Stimulated activated CD4-positive, alpha-beta T cell treated with anti-CD3 and anti-CD28 coated beads, Interleukin-2, amount 100 ng/mL, for 24 hours (primary cell): ENCODE measurements at regions not wholly inside any gene's neighbourhood (a gene's known extent, or its start where the extent isn't known, plus 50 kb on each side); places are given as distances from the start of the nearest gene placed in this dataset.

Source experiments
- DNase-seq, 2 donors: peaks; one replicate each; pipeline ENCODE4 v3.0.0-alpha.2; 2020

GRCh38 chr4:123770884-123771283, 374.3 kb downstream of the SPRY1 start:
- no peak for DNase-seq

GRCh38 chr4:123776267-123776666, 379.7 kb downstream of the SPRY1 start:
- no peak for DNase-seq

- no peak for DNase-seq
Observed at GRCh38 chr4:123777373-123777772, 380.8 kb downstream of the SPRY1 start.

DNA sequence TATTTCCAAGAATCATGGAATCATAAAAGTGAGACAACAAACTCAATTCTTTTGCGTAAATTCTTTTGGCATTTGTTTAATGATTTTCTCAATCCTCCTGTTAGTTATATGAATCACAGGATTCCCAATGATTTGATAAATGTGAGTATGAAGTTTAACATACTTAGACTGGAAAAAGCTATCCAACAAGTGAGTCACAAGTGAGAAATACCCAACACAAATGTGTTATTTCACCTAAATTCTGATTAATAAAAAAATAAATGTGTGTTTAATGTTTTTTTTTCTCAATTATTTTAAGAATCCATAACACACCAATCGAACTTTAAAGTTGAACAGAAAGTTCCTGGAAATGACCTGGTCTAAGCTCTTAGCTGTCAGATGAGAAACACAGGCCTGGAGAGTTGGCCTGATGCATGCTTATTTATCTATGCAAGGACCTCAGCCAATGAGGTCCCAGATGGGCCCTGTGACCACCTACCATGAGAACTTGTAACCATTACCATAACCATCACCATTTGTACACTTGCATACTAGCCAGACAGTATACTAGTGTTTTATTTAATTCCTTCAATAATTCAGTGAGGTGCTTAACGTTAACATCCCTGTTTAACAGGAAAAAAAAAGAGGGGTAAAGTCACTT, 386.7 kb downstream of the SPRY1 start:
- no peak for DNase-seq

GRCh38 chr4:123783921-123784320, 387.3 kb downstream of the SPRY1 start:
- no peak for DNase-seq

- DNase-seq, result no peak
Observed at GRCh38 chr4:123784626-123785025, 388.0 kb downstream of the SPRY1 start.

- no peak for DNase-seq
Observed at GRCh38 chr4:123785538-123785937, 388.9 kb downstream of the SPRY1 start.

DNA sequence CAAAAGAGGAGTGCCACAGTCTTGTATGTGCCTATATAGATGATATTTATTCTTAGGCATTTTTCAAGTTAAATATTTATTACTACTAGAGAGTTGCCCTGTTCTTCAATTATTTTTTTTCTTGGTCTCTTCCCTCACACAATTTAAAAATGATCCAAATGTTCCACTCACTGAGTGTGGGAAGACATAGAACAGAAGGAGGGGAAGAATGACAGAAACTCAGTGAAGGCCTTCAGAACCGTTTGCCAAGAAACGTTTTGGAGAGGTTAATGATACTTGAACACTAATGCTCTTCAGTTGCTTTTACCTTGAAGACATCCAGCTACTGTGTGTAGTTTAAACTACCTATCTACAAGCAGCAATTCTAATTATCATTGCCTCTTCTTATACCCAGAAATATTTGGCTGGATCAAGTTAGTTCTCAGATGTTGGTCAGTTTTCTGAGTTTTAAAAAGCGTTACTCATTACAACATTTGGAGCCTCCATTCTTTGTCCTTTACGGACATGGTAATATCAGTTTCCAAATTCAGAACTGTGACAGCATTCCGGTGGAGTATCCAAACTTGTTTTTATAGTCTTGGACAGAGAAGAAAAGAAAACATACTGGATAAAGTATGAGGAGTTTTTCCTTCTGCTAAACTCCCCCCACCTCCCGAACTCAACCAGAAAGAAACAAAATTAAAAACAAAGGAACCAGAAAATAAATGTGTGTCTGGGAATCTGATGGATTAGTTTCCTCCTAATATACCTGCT, 389.7 kb downstream of the SPRY1 start:
- DNase-seq, result no peak

DNA sequence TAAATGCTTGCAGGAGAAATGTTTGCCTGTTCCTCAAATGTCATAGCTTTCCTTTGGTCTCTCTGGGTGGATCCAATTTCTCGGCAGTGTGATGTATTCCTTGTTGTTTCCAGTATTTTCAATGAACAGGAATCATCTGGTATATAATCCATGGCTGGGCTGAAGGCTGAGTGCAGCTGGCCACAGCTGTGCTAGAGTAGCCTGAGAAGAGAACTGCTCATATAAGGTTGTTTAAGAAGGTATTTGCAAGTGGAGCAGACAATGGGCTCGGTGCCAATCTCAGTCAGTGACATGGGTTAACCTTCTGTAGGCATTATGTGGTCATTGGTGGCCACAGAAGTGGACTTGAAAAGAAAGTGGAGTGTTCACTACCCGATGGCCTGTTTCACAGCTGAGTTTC, 390.3 kb downstream of the SPRY1 start:
- no peak for DNase-seq

DNA sequence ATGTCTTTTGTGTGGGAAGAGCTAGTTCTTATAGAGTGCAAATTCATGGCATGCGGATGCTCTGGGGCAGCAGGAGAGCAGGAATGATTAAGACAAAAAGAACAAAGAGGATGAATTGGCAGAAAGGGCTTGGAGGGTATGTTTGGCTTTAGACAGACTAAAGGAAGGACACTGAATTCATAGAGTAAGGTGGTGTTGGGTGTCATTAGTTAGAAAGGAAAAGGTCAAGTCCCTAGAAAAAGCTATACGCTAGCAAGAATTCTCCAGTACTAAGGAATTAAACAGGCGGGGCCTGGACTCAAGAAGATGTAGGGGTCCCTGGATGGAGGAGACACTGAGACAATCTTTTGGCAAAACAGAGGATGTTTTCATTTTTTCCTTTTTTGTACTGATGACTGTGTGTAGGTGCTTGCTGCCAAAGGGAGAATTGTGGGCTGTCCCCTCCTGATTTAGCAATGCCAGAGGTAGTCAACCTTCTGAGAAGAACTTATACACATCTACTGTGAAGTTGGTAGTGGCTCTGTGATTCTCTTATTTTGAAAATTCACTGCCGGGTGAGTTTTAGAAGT, 391.0 kb downstream of the SPRY1 start:
- no peak for DNase-seq

- DNase-seq, result no peak
Observed at GRCh38 chr4:123788577-123788976, 392.0 kb downstream of the SPRY1 start.

- DNase-seq, result no peak
Observed at GRCh38 chr4:123790681-123791080, 394.1 kb downstream of the SPRY1 start.

DNA sequence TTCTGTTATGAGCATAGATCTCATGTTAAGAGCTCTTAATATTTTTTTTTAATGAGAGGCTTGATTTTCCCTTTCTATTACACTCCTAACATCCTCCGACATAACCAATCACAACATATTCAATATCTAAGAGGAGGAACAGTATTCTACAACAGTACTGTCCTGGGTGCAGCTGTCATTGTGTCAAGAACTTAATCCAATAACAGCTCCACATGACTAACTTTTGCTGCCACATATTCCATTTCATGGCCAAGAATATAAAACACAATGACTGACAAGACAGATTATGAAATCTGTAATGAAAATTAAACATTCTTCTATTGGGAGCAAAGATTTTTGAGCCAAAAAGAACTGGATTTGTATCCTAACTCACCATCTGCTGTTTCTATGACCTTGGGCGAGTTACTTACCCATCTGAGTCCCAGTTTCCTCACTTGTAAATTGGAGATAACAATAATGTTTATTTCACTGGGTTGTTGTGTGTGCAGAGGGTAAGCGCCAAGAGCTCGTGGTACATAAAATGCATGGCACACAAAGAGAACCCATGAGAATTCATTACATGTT, 405.6 kb downstream of the SPRY1 start:
- DNase-seq, result no peak

- no peak for DNase-seq
Observed at GRCh38 chr4:123802933-123803332, 406.3 kb downstream of the SPRY1 start.

DNA sequence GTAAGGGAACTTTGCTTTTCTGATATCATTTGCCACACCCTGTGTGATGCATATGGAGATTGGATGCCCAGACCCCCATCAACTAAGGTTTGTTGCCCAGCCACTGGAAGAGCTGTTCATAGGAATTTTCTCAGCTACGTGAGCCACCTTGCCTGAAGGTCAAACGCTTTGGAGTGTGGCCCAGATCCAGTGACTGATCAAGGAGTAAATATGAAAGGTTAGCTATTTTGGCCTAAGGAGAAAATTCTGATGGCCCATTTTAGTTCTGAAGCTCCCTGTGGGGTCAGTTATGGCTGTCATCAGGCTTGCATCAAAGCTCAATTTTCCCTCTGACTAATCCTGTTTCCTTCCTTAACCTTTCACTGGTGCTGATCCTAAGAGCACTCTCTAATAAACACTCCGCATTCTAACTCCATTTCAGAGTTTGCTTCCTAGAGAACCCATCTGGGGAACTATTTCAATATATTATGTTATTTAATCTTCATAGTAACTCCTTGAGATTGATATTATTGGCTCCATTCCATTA, 407.7 kb downstream of the SPRY1 start:
- no peak for DNase-seq

- no peak for DNase-seq
Observed at GRCh38 chr4:123806056-123806455, 409.5 kb downstream of the SPRY1 start.

- no peak for DNase-seq
Observed at GRCh38 chr4:123807187-123807586, 410.6 kb downstream of the SPRY1 start.

DNA sequence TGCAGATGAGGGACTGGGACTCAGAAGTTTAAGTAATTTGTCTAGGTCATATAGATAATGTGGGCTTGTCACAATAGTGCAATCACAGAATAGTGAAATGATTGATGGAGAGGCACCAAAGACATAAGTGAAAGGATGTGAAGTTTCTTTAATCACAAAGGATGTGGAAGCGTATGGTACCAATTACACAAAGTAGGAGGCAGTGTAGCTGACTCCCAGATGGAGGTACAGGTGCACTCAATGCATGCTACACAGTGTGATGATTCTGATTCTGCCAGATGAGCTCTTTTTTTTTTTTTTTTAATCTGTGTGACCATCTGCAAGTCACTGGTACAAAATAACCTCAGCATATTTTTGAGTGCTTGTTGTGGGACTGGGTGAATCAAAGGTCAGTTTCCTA, 411.3 kb downstream of the SPRY1 start:
- DNase-seq, result no peak

DNA sequence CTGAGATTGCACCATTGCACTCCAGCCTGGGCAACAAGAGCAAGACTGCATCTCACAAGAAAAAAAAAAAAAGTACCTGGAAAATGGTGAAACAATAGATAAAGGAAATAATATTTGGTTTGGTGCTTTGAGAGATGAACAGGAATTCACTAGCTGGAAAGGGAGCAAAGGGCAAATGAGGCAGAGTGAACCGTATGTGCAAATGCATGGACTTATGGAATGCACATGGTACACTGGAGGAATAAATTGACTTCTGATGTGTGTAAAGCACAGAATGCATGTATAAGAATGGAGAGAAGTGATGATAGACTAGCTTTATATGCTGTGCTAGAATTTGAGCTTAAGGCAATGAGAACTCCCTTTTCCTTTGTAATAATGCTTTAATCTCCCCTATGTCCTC, 413.3 kb downstream of the SPRY1 start:
- DNase-seq, result no peak

GRCh38 chr4:123812066-123812390, 415.4 kb downstream of the SPRY1 start:
- DNase-seq, result no peak

GRCh38 chr4:123813901-123814300, 417.3 kb downstream of the SPRY1 start:
- DNase-seq, result no peak

DNA sequence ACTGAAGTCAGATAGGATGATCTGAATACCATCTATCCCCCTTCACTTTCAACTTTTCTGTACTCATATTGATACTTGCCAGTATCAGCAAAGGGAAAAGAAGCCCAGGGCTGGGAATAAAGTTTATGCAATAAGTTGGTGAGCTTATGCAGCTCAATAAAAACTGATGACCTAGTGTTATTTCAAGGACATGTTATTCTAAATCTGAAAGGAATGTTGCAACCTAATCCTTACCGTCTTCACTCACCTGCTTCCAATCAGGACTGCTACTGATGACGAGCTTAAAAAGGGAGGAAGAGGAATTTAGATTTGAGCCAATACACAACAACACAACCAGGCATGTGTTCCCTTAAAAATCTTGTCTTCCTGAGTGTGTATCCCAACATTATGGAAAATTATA, 419.9 kb downstream of the SPRY1 start:
- no peak for DNase-seq

DNA sequence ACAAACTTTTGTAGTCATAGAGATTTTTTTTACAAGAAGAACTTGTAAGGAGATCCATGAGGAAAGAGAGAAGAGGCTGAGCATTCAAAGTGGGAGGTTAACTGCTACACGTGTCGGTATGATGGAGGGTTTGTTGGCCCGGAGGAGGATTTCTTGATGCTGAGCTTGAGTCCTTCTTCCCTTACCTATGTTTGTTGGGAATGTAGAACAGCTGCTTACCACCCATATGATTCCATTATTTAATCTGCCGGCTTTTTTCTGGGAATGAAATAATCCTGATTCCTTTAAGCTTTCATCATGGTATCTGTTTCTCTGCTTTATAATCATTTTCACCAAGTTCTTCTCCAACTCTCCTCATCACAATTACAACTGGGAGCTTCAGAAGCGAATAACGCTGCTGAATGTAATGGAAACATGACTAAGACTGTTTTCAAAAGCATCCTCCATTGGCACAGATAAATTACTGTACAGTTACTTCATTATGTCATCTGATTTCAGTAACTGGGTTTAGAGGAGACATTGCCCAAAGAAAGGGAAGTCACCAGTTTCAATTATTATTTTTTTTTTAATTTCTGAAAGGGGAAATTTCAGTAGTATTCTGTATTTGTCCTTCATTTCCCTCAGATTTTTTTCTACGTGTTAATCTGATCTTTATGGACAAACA, 420.6 kb downstream of the SPRY1 start:
- DNase-seq, result no peak
